Glomerular visceral epithelial cell (primary cell): ENCODE measurements at regions not wholly inside any gene's neighbourhood (a gene's known extent, or its start where the extent isn't known, plus 50 kb on each side); places are given as distances from the start of the nearest gene placed in this dataset.
A peak's percentile ranks its signal among the peaks of the same experiment; 100 is the strongest.

Experiments
- DNase-seq: peaks from one replicate; pipeline ENCODE4 v3.0.0-alpha.2; 2016; ENCODE audit errors: extremely low spot score

DNA sequence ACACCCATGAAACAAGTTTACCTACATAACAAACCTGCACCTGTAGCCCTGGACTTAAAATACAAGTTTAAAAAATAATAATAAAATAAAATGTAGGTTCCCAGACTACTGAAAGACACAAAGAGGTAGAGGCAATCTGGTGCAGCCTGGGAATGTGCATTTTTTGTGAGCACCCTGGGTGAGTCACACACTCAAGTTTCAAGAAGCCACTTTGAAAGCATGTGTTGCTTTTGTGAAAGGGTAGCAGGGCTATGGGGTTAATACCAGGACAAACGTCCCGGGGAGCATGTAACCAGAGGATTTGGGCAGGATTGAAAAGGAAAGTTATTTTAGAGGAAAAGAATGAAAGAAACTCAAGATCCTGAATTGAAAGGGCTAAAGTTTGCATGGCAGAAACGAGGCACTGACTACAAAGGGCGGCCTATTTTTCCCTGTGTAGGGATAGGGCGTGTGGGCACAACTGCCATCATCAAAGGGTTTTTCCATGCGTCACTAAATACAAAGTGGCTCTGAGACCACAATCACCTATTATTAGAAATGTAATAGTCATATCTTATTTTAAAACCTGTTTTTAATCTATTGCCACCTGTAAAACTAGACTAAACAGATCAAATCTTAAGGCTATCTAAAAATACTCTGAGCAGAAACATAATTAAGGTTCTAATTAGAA, 314.9 kb downstream of the COG6 start:
- no peak for DNase-seq

DNA sequence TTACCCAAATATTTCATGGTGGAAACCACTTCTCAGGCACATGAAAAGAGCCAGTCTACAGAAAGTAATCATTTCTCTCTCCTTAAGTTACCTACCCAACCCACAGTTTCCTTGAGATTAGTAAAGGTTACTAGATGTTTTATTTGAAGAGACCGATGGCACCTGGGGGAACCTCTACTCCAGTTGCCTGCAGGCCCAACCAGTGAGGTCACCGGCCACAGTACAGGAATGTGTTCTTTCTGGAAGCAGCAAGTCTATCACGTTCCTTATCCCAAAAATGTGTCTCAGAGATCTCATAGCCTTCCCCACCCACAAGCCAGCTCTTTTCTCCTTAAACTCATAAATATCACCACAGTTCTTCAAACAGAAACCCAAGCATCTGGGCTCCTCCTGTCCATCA, 316.1 kb downstream of the COG6 start:
- DNase-seq: no peak

DNA sequence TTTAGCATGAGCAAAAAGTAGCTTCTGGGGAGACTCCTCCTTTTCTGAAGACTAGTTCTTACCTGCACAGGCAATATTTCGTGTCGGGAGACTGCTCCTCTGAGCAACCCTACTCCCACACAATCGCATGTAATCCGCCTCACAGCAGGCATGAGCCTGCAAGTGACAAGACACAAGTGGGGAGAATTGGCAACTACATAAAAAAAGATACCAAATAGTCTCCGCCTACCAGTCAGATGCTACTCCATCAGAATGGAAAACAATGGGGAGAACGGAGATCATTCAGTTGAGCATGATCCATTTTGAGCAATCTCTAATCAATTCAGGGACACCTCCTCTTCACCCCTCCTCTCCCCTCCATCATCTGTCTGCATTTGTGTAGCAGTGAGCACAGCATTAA, 321.0 kb downstream of the COG6 start:
- DNase-seq: no peak

DNA sequence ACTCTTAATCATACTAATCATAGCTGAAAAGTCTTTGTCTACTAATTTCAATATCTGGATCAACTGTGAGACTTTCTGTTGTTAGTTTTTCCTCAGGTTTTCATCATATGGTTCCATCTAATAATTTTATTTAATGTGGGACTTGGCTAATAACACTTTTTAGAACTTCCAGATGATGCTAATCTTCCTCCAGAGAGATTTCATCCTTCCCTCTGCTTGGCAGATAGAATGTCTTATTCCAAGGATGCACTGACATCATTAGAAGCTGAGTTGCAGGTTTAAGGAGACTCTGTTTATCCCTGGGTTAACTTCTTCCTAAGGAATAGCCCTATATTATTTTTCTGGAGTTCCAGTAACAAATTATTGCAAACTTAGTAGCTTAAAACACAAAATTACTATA, 325.6 kb downstream of the COG6 start:
- no peak for DNase-seq

DNA sequence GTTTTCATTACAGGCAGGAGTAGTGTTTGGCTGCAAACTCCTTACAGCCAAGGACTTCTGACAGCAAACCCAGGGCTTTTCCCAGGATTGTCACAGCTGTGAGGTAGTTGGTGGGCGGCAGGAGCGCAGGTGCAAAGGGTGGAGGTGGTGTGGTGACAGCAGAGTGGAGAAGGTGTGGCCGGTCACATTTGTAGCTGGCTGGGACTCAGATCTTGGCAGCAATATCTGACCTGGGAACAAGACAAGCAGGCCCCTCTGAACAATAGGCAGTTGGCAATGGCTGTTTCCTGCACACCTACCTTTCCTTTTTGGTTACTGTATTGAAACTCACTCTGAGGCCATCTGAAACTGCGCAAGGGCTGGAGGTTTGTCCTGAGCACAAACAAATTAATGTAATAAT, 327.3 kb downstream of the COG6 start:
- DNase-seq: no peak

DNA sequence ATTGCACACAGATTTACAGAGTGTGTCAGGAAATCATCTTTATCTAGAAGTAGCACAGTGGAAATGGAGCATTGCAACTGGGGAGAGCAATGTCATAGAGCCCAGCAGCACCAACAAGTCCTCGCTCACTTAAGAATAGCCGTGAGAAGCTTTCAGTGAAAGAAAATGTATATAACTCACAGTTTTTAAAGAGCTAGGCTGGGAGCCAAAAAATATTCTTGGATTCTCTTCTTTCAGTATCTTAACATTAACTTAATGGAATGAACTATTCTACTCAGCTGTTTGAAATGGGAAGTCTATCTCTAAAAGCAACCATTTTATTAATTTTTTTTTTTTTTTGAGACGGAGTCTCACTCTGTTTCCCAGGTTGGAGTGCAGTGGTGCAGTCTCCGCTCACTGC, 329.6 kb downstream of the COG6 start:
- no peak for DNase-seq

DNA sequence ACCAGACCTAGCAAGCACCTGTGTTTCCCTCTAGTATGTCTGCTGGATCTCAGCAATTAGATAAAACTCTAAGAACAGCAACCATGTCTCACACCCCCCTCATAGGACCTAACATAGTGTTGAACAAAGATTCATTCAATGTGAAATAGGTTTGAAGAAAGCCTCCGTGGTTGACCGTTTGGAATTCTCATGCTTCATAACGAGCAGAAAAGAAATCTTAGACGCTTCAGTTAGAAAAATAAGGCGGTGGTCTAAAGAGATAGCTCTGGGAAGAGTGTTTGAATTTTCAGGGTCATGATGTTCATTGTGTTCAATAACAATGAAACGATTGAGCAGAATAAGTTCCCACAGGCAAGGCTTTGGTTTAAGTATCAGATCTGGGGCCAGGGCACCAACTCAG, 332.9 kb downstream of the COG6 start:
- DNase-seq: no peak

DNA sequence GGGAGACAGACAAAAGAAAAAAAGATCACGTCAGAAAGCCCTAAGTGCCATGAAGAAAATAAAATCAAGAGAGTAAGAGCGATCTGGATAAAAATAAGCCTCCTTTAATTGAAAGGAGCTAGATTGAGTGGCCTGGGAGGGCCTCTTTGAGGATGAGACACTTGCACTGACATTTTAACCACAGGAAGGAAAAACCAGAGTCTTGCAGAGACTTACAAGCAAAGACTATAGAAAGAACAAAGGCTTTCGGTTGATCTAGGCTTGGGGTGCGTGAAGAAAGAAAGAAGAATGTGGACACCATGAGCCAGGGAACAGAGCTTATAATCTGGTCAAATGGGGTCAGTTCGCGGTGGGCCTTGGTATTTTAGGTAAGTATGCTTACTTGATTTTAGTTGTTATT, 342.7 kb downstream of the COG6 start:
- no peak for DNase-seq

DNA sequence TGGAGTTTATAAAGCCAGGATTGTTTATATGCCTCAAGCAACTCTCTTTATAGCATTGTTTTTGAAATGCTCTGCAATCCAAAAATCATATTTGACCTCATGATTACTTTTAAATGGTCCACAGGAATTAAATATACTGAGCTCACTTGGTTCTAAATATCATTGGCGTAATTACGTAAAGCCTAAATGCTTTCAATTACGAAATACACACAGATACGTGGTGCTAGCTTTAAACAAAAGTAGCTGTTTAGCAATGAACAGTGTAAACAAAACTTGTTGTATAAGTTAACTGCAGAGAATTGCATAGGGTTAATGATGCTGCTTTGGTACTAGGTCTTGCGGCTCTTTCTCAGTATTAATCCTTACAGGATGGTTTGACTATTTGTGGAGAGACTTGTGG, 346.6 kb downstream of the COG6 start:
- DNase-seq: no peak

DNA sequence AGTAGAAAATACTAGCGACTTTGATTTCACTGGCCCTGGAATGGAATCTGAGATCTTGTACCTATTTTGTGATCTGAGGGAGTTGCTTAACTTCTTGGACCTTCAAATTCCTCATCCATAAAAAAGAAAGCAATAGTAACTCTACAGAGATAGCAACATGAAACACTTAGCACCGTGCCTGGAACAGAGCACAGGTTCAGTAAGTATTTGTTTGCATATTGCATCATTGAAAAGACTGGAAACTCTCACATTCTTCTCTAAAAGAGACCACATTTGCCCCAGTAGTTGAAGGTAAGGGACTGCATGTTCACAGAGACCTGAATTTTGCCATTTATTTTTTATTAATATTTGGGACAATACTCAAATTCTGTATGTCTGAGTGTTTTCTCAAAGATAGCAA, 358.1 kb downstream of the COG6 start:
- no peak for DNase-seq

DNA sequence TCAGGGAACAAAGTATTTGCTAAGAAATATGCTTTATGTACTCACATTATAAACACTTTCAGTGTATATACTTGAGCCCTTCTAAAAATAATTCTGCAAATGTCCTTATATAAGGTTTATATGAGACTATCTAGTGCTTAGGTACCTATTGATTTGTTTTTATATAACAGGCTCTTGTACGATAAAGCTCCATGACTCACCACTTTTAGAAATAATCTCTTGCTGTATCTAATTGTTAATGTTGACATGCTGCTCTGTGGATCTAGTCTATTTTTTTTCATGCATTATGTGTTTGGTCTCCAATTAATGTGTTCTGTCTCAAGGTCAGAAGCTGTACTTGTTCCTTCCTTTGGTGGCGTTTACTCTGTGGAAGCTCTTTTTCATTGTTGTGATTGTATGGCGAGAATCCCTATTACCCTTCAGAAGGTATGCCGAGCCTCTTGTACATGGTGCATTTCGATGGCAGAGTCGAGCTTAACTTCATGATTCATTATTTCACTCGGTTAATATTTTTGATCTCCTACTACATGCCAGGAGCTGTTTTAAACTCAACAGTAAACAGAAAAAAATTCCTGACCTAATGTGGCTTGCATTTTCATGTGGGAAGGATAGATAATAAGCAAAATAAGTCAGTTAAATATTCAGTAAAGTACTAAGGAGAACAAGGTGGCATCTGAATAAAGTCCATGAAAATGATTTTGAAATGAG, 361.6 kb downstream of the COG6 start:
- DNase-seq: no peak

DNA sequence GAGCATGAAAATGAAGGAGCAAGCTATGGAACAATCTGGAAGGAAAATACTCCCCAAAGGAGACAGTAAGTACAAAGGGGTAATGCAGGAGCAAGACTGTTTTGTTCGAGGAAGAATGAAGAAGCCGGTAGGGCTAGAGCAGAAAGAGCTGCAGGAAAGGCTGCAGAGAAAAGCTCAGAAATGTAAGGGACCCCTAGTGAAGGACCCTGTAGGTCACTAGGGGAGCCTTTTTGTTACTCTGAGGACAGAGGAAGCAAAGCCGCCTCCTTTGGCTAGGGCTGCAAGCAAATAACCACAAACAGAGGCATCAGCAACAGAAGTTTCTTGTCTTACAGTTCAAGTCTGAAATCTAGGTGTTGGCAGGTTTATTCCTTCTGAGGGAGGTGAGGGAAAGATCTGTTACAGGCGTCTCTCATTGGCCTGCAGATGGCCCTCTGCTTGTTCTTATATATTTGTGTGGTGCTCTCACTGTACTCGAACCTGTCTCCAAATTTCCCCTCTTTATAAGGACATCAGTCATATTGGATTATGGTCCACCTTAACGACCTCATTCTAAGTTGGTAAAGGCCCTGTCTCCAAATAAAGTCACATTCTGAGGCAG, 362.3 kb downstream of the COG6 start:
- no peak for DNase-seq

DNA sequence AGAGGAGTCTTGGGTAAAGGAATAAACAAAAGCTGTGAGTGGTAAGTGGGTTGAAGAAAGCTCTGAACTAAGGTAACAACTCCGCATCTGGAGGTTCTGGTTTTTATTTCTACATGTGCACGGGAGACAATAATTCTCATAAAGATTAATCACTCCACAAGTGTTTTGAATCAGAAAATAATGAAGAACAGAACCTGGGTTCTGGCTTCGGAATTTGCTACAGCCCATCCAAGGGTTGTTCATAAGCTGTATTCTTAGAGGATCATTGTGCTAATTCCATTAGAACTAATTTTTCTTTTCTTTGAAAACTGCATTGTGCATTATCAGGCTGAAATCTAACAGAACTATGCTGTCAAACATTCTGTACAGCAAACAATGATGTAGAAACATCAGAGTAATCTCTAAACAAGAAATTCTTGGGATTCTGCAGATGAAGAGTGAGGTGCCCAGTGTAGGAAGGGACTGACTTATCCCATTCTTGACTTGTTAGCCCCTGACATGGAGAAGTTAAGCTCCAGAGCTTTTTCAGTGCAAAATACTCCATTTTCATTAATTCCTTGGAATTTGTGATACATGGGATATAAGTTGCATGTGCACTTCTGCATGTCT, 368.2 kb downstream of the COG6 start:
- DNase-seq: no peak

DNA sequence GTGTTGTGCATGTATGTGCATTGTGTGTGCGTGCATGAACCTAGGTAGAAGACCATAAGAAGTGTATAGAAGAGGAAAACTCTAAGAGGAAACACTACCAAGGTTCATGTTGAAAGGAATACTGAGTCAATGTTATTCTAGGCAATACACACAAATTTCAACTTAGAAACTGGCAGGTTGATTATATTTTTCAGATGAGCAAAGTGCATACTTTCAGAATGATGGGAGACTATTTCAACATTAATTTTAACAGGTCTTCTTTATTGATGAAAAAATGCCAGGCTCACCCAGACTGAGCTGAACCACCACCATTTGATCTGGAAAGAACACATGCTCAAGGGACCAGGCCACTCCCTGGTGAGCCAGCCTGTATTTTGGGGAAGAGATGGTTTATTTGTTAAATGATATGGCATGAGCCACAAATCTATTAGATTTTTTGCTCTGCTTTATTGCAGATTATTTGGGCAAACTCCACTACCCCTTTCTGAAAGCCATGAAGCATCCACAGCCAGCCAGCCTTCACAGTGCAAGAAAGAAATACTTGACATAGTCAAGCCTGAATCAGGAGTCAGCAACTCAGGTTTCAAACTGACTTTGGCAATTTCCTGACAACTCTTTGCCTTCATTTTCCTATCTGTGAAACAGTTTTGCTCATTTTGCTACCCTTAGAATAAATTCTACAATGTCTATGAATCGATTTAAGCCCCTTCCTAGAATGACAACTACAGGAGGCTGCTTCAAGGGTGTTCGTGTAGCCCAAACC, 368.9 kb downstream of the COG6 start:
- no peak for DNase-seq

DNA sequence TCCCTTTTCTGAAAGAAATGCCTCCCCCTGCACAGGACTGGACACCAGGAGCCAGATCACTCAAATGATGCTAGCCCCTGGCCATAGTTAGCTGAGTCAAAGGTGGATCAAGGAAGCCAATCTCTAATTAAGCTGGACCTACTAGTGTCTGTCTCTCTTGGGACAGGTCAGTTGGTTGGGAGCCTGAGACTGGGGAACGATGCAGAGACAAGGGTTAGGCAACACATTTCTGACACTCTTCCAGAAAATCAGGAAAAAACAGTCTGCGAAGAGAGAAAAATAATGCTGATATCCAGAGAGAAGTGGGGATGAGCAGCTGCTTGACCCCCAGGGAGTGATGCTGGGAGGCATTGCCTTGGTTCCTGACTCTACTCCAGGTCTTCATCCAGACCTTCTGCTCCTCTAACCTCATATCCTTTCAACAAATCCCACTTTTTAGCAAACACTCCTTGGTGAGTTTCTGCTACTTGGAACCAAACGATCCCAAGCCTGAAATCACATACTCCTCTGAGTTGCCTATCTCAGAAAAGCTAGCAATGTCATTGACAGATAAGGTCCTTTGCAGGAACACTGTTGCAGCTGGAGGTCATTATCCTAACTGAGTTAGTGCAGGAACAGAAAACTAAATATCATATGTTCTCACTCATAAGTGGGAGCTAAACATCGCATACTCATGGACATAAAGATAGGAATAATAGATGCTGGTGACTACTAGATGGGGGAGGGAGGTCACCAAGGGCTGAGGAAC, 369.7 kb downstream of the COG6 start:
- DNase-seq: no peak

DNA sequence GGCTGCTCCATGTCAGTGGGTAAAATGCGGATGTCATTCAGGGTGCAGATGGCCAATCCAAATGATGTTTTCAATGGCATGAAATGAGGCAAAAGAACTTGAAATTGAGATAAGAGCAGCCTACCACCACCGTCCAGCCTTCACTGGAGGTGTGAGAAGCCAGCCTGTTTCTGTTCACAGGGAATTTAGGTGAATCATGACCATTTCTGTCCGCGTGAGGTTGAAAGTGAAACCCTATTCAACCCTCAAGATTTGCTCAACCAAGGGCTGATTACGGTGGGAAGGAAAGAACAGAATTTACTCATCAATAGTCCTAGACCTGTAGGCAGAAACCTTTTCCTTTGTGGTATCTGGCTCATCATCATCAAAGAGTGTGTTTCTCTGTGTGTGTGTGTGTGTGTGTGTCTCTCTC, 370.7 kb downstream of the COG6 start:
- no peak for DNase-seq

DNA sequence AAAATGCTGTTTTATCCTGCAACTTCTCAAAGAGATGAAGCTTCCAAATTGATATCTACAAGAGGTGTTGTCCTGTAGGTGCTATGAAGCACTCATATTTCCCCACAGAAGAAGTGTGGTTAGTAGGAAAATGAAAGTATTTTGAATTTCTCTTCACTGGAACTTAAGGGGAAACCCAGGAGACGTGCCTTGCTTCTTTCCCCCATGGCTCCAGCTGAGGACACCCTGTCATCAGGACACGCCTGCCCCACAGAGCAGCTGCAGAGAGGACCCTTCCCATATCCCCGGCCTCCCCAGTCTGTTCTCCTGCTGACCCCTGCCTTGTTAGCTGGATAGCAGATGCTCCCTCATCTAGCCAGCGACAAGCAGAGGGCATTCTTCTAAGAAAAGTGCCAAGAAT, 371.3 kb downstream of the COG6 start:
- no peak for DNase-seq

DNA sequence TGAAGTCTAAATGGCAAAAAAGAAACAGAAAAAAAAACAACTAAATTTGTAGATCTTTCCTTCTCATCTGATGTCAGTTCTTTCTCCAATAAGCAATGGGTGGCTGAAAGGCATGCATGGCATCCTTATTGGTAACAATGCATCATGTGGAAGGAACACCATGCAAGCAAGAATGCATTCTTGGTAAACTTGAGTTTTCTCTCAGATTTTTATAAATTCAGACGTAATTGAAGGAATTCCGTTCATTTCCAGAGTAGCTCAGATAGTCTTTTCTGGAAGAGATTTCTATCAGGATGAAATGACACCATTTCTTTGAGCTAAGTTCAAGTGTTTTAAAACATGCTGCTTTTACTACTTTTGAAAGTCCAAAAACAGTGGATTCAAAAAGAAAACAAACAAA, 373.0 kb downstream of the COG6 start:
- DNase-seq: no peak

DNA sequence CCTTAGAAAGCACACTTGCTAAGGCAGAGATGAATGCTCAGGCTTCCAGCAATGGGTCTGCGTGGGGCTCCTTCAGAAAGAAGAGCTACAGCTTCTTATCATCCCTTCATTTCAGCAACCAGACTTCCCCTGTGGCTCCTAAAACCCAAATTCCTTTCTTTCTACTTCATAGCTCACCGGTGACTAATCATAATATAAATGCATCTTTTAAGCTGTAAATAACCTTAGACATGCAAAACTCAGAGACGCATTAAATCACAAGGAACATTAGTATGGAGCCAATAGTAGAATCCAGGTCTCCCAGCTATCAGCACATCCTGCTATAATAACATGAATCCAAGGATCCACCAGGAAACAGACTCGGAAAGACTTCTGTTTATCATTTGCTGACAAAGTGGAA, 375.6 kb downstream of the COG6 start:
- peak; percentile 36 for DNase-seq

DNA sequence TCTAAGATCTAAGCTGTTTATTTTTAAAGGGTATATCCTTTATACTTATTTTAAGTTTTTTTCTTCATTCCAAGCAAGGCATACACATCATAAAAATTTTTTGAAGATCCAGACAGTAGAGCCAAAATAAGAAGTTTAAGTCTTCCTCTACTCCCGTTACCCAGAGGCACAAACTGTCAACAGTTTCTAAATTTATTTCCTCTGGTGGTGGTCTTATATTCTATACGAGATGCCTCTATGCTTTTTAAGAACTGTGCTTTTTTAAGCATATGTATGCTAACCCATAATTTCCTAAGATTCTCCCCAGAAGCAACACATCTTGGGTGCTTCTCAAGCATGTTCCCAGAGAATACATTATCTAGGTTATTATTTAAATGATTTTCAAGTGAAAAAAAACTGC, 383.6 kb downstream of the COG6 start:
- no peak for DNase-seq

DNA sequence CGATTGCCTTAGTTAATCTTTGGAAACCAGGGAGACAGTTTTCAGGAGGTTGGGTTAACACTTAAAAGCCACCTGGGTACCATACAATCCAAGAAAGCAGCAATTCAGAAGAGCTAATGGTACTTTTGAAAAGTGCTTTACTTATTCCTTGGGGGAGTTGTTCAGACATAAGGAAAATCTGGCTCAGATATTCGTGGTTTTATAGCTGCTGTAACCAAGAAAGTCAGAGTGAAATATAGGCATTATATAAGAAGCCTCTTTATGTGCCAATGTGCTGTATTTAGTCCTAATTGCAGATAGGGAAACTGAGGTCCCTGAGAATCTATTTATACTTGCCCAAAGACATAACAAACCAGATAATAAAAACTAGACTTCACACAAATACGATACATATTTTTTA, 387.5 kb downstream of the COG6 start:
- DNase-seq: no peak

DNA sequence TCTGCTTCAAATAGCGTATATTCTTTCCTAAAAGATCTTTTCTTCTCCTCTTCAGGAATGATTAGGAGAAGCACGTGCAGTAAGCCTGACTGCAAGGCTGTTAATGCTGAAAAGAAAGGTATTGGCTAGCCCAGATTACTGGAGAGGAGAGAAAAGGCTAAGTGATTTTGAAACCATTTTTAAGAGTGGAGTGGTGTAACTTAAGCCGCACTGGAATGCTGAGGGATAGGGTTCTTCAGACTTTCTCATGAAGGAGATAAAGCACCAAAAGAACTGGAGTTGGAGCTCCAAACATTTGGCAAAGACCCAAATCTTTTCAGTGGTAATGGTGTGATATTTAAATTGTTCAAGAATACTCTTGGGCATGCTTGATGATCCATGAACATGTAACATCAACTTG, 388.3 kb downstream of the COG6 start:
- DNase-seq: no peak
